ENCODE measurements at regions not wholly inside any gene's neighbourhood (a gene's known extent, or its start where the extent isn't known, plus 50 kb on each side); places are given as distances from the start of the nearest gene placed in this dataset.
A peak's percentile ranks its signal among the peaks of the same experiment; 100 is the strongest.

DNA sequence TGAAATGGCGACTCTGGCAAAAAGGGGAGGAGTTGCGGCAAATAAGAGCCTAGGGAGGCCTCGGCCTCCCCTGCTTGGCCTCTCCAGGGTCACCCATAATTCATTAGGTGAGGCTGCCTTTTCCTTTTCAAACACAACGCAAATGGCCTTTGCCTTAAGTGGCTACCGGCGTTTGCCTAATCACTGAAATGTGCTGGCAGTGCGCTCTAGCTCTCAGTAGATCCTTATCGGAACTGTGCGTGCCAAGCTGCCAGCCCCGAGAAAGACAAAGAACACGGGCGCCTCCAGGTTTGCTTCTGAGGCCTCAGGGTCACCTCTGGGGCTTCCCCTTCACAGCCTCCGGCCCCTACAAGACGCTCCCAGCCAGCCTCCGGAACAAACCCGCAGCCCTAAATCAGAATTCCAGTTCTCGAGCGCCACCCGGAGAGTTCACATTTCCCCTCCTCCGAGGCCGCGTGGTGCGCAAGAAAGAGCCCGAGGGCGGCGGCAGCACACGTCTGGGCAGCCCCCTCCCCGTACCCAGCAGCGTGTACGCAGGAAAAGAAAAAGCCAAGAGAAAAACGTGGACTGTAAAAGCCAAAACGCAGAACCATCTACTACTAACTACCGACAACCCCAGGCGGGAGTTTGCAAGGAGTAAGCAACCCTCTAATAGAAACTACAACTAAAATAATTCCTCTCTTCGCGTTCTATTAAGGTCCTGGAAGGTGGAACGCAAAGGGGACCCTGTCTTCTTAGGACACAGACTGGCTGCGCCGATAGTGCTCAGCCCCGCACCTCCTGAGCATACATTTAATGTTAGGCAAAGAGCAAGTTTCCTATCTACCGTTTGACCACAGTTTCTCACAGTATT lies 76.5 kb upstream of the BCOR start:
- peak overlapping the region; percentile 100 for H3K27ac Mint-ChIP-seq
- Histone ChIP-seq H3K4me3 (ENCODE audit: low read length) (peak overlapping the region; percentile 73), H3K36me3 (ENCODE audit: insufficient read depth, low read length) (no peaks in the 10 kb centered on the region), H3K27ac (ENCODE audit: low read depth in 1 of 2, low read length in 2 of 2) (peak overlapping the region; percentile 80 to 96), H3K9me3 (ENCODE audit: control insufficient read depth in 1 of 2, insufficient read depth in 1 of 2, low read length in 2 of 2) (no peaks in the 10 kb centered on the region), H3K4me1 (ENCODE audit: insufficient read depth, low read length) (peaks cover 71% of the 10 kb centered on the region), H3K27me3 (ENCODE audit: control insufficient read depth in 1 of 2, insufficient read depth in 2 of 2, low read length in 2 of 2) (no peaks in the 10 kb centered on the region)
- peak overlapping the region; percentile 95 for H3K4me3 Mint-ChIP-seq
- POLR2A ChIA-PET = interaction anchor here (0.6 to 11.4 kb wide), 8 partner anchors 8 to 401 kb away, joined by 3 to 236 read pairs (median 8); partner anchors contain the start of gene BCOR
- TF ChIP-seq CTCF (IDR thresholded peaks at IDR 0.05) = no peak
- no peaks in the 10 kb centered on the region for H3K9me3 Mint-ChIP-seq
- no peaks in the 10 kb centered on the region for H3K27me3 Mint-ChIP-seq
- CTCF ChIA-PET = interaction anchor here (1.2 kb wide), 1 partner anchor 20 kb away, joined by 3 read pairs; no protein-coding TSS in a partner anchor
- intact Hi-C loops (cut with DNase I, micrococcal nuclease) = loop anchor here (2.0 to 10.0 kb wide), 5 partner anchors 75 to 357 kb away; partner anchors contain the start of gene BCOR (in 1 of the 2)
- H3K36me3 Mint-ChIP-seq (ENCODE audit: low read depth) = peaks cover 16% of the 10 kb centered on the region
- ATAC-seq (ENCODE audit: poor library complexity) (no peak), DNase-seq (peak in 7 of 14 experiments; percentile 28 to 89 (median 53))
- H3K4me1 Mint-ChIP-seq (ENCODE audit: low read depth) = peaks cover 57% of the 10 kb centered on the region

DNA sequence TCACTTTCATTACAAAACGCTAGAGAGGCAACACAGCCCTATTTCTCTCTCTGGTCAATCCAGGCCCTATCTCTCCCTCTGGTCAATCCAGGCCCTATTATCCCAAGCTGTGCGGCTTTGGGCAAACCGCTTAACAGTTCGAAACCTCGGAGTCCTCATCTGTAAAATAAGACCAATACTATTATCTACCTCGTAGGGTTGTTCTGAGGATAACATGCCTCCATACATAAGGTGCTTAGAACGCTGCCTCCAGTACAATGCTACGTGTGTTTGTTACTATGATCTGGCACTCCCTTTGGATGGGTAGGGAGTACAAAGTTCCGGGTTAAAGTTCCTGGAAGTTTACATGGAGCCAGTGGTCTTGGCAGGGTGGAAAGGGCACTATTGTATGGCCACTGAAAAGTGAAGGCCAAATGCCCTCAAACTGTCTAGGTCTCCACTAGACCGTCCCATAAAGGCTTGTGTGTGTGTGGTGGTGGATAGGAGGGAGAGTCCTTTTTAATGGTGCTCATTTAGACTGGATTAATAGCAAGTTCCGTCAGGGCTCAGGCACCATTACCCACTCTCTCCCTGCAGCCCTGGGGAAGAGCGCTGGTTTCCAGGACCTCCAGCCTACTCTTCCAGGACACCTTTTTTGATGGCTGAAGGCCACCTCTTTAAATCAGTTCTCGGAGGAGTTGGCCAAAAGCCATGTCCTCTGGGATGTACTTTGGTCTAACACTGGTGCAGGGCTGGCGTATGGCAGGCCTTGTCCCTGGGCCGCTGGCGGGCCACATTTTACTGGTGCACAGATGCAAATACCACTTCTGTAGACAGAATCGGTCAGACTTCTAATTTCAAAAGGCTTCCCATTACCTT lies 75.6 kb upstream of the BCOR start:
- H3K36me3 ChIP-seq (ENCODE audit: insufficient read depth, low read length) = no peaks in the 10 kb centered on the region
- no peaks in the 10 kb centered on the region for H3K9me3 ChIP-seq (ENCODE audit: control insufficient read depth in 1 of 2, insufficient read depth in 1 of 2, low read length in 2 of 2)
- peaks cover 79% of the 10 kb centered on the region for H3K4me1 ChIP-seq (ENCODE audit: insufficient read depth, low read length)
- no peak for DNase-seq
- intact Hi-C loops (cut with DNase I, micrococcal nuclease) = loop anchor here (5.0 to 10.0 kb wide), 4 partner anchors 76 to 356 kb away; partner anchors contain the start of gene BCOR (in 1 of the 2)
- no peaks in the 10 kb centered on the region for H3K27me3 ChIP-seq (ENCODE audit: control insufficient read depth in 1 of 2, insufficient read depth in 2 of 2, low read length in 2 of 2)
- ChIA-PET CTCF (no interaction called here), POLR2A (interaction anchor here (0.6 to 11.4 kb wide), 6 partner anchors 21 to 400 kb away, joined by 3 to 236 read pairs (median 5); partner anchors contain the start of gene BCOR)
- Mint-ChIP-seq H3K4me1 (ENCODE audit: low read depth) (peaks cover 59% of the 10 kb centered on the region), H3K27ac (peak overlapping the region; percentile 100), H3K27me3 (no peaks in the 10 kb centered on the region), H3K9me3 (no peaks in the 10 kb centered on the region), H3K4me3 (peak overlapping the region; percentile 95), H3K36me3 (ENCODE audit: low read depth) (peaks cover 16% of the 10 kb centered on the region)
- peak overlapping the region; percentile 73 for H3K4me3 ChIP-seq (ENCODE audit: low read length)
- TF ChIP-seq CTCF (IDR thresholded peaks at IDR 0.05) = no peak
- peak overlapping the region; percentile 80 to 96 for H3K27ac ChIP-seq (ENCODE audit: low read depth in 1 of 2, low read length in 2 of 2)
- ATAC-seq (ENCODE audit: poor library complexity) = no peak
